ENCODE measurements at regions not wholly inside any gene's neighbourhood (a gene's known extent, or its start where the extent isn't known, plus 50 kb on each side); places are given as distances from the start of the nearest gene placed in this dataset.

GRCh38 chr3:75295013-75295412 lies 369.1 kb upstream of the FRG2C start:
- TF ChIP-seq POLR2A (IDR thresholded peaks at IDR 0.05) (no peak), CTCF (IDR thresholded peaks at IDR 0.05) (no peak), EP300 (IDR thresholded peaks at IDR 0.05) (no peak)

All from suprapubic skin (tissue), 3 donors.